Stimulated activated CD4-positive, alpha-beta T cell treated with anti-CD3 and anti-CD28 coated beads, Interleukin-12 subunit alpha, Interleukin-12 subunit beta, amount 100 ng/mL, for 48 hours (primary cell): ENCODE measurements at regions not wholly inside any gene's neighbourhood (a gene's known extent, or its start where the extent isn't known, plus 50 kb on each side); places are given as distances from the start of the nearest gene placed in this dataset.
"Not testable (repeated sequence)": the region's sequence is repeated elsewhere in the genome, so short reads cannot be mapped to it uniquely, and the experiment has no call there.

Source experiments
- DNase-seq, 3 donors: peaks; one replicate each; pipeline ENCODE4 v3.0.0-alpha.2; 2020; ENCODE audit warnings: low read depth in 2 of 3, low spot score in 1 of 3

- no peak for DNase-seq
Measured at GRCh38 chr7:67661-68395, 124.5 kb upstream of the FAM20C start.

DNA sequence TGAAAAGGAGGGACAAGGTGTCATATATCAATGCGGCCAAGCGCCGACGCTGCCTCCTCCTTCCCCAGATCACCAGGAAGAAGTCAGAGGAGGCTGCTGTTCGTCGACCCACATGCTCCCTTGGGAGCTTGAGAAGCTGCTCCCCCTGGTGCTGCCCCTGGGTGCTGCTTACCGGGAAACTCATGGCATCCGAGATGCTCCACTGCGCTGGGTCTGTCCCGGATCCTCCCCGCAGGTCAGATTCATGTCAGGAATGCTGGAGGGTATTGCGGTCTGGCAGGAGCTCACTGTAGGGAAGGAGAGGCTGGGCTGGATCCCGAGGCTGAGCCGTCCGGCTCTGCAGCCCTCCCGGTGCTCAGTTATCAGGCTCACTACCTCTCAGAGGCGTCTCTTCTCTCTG, 123.7 kb upstream of the FAM20C start:
- no peak for DNase-seq

DNA sequence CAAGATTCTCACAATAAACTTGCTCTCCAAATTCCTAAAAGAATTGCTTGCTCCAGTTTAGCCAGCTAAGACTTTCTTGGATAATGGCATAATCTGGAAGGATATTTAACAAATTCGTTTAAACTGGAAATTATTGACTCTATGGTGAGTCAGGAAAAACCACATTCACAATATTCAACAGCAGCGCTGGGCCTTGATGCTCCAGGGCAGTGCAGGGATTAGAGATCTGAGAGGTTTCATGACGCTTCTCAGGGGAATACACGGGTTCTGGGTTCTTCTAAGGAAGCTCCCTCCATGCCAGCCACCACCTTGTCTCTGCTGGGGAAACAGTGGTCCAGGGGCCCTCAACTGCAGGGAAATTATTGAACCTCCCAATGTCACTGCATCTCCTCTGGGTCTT, 123.3 kb upstream of the FAM20C start:
- not testable (repeated sequence) for DNase-seq

DNA sequence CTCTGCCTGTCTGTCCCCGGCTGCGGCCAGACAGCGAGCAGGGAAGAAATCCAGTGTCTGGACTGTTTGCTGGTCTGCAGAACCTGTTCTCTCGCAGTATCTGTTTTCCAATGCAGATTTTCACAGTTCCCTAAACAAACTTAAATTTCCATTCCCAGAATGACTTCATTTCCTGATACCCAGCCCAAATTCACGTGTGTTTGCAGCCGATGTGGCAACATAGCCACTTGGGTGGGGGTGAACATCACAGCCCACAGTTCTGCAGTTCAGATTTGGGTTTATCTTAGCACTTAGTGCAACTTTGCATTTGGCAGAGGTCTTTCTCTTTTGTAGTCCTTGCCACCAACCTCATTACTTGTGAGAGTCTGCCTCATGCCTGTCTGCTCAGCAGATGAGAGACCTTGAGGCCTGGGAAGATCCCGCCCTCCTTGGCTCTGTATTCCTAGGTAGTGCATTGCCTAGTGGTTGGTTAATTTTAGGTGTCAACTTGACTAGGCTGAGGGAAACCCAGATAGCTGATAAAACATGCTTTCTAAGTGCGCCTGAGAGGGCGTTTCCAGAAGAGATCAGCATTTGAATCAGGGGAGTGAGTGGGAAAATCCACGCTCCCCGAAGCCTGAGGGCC, 122.8 kb upstream of the FAM20C start:
- not testable (repeated sequence) for DNase-seq

DNA sequence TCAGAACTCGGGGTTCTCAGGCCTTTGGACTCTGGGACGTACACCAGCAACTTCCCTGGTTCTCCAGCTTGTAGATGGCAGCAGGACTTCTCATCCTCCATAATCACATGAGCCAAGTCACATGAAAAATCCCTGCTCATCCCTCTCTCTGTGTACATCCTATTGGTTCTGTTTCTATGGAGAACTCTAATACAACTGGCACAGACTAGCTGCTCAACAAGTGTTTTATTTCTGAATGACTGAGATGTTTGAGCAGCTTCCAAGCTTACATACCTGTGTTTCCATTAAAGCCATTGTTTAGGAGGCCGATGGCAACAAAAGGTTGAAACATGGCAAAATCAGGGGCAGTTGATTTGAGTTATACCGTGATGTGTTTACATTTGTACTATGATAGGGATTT, 122.2 kb upstream of the FAM20C start:
- not testable (repeated sequence) for DNase-seq

DNA sequence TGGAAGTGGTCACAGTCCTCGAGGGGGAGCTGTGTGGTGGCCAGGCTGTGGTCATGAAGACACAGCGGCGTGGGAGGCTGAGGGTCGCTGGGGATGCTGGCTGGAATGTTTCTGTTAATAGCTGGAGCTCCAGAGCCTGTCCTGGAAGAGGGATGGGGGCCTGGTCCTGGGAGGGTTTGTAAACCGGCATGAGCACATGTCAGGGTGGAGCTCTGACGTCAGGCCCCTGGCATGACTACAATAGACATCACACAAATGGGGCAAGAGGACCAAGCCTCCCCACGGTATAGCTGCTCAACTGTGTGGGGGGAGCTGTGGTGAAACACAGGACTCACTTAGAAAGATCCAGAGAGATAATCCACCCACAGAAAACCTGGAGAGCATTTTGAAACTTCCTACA, 121.4 kb upstream of the FAM20C start:
- DNase-seq, result not testable (repeated sequence)

- DNase-seq, result not testable (repeated sequence)
Measured at GRCh38 chr7:72266-73057, 119.9 kb upstream of the FAM20C start.

GRCh38 chr7:73058-73331, 119.4 kb upstream of the FAM20C start:
- DNase-seq, result not testable (repeated sequence)

GRCh38 chr7:74008-74540, 118.3 kb upstream of the FAM20C start:
- DNase-seq, result not testable (repeated sequence)

DNA sequence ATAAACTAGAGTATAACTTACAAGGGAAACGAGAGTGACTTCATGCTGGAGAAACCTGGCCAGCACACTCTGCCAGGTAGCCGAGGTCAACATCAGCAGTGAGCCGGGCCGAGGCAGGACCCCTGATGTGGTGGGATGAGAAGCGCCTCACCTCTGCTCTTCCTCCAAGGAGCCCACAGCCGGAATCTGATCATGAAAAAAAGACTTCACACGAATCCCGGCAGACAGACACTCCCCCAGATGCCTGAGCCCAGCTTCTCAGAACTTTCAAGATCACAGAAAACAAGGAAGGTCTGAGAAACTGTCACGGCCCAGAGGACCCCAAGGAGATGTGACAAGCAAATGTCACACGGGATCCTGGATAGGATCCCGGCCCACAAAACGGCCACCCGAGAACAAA, 116.9 kb upstream of the FAM20C start:
- DNase-seq, result not testable (repeated sequence)

DNA sequence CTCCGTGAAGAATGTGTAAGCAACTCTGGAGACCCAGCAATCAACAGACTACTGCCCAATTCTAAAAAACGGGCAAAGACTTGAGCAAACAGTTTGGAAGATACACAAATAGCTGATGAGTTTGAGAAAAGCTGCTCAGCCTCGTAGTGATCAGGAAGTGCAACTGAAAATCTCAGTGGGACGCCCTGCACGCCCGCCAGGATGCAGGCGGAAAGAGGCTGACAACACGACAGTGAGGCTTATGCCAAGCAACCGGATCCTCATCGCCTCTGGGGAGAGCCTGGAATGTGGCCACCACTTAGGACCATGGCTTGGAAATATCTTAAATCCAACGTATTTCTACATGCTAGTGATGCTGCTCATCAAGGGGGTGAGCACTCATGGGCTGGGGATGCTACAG, 116.2 kb upstream of the FAM20C start:
- DNase-seq, result not testable (repeated sequence)

GRCh38 chr7:76829-77395, 115.5 kb upstream of the FAM20C start:
- DNase-seq, result not testable (repeated sequence)

DNA sequence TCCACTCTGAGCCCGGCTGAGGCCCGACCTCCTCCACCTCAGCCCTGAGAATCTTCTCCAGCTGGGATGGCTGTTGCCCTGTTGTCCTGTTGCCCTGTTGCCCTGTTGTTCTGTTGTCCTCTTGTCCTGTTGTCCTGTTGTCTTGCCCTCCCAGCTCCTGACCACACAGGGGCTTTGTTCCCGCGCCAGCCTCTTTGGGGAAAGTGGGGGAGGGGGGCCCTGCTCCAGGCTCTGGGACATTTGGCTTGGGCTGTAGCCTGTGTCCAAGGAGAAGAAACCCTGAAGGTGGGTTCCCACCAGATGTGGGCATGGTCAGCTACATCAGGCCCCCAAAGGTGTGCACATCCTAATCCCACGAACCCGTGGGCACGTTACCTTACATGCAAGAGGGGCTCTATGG, 113.5 kb upstream of the FAM20C start:
- not testable (repeated sequence) for DNase-seq

DNA sequence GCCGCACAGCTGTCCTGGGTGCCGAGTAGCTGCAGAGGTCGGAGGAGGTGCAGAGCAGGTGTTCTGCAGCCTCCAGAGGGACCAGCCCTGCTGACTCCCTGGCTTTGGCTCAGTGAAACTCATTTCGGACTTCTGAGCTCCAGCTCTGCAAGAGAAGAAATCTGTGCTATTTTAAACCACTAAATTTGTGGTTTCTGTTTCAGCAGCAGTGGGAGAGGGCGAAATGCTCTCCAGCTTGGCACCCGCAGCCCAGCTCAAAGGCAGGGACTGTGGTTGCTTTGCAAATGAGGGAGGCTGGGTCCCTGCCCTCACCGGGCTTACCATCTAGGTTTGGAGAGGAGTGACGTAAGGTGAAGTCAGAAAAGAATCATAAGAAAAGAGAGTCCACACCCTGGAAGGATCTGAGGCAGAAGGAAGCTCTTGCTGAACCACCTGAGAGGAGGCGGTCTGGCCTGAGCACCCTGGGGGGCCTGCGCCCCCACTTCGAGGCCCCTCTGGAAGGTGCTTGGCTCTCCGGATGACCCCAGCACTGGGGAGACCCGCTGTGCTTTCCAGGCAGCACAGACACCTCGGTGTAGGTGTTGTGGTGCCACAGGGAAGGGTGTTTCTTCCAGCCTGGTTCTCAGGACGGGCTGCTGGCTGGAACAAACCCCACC, 112.8 kb upstream of the FAM20C start:
- DNase-seq, result not testable (repeated sequence)

GRCh38 chr7:80259-81067, 111.9 kb upstream of the FAM20C start:
- no peak for DNase-seq

DNA sequence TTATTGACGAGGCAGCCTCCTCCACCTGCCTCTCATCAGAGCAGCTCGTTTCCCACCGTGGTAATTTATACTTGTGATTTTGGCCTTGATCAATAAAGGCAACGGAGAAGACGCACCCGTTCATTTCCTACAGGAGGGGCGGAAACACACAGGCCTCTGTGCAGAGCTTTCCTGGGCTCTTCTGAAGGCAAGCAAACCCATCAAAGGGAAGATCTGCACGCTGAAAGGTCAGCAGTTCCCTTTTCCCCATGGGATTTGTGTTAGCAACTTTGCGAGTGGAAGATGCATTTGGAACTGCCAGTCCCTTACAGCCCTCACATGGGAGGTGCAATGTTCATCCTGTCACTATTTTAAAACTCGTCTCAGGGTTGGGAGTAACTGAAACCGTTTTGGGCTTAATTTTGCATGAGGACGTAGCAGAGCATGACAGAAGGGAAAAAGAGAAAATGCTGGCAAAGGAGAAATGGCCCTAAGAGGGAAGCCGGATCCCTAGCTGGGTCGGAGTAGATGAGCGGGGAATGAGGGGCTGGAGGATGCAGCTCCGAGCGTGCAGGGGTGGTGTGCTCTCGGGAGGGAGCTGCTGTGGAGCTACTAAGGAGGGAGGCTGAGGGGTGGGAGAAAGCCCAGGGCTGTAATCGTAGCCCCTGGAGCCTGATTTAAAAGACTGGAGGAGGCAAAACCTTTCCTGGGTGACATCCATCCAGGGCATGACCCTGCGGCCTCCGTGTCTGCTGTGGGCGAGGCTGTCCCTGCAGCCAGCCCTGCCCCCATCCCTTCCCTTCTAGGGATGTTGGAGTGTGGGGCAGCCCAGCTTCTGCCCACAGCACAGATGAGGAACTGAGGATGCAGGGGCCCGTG, 111.1 kb upstream of the FAM20C start:
- no peak for DNase-seq

GRCh38 chr7:81926-82756, 110.2 kb upstream of the FAM20C start:
- DNase-seq, result no peak

DNA sequence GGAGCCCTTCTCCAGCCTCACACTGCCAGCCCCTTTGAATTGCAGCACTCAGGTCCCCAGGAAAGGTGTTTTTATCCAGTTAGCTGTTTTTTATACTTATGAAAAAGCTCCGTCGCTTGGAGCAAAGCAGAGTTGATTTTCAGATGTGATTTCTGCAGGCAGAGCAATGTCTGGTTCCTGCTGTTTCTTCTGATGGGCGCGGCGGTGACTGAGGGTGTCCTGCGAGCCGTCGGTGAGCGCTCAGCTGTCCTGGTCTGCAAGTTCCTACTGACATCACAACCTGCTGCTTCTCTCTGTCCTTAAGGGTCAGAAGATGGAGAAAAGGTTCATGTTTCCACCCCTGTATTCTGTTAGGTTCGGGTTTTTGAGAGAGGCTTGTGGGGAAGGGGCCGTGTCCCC, 109.6 kb upstream of the FAM20C start:
- DNase-seq, result no peak
